ENCODE measurements at regions not wholly inside any gene's neighbourhood (a gene's known extent, or its start where the extent isn't known, plus 50 kb on each side); places are given as distances from the start of the nearest gene placed in this dataset.

GRCh38 chr3:11699083-11699427, 55.3 kb upstream of the VGLL4 start:
- TF ChIP-seq, protein P1, sequence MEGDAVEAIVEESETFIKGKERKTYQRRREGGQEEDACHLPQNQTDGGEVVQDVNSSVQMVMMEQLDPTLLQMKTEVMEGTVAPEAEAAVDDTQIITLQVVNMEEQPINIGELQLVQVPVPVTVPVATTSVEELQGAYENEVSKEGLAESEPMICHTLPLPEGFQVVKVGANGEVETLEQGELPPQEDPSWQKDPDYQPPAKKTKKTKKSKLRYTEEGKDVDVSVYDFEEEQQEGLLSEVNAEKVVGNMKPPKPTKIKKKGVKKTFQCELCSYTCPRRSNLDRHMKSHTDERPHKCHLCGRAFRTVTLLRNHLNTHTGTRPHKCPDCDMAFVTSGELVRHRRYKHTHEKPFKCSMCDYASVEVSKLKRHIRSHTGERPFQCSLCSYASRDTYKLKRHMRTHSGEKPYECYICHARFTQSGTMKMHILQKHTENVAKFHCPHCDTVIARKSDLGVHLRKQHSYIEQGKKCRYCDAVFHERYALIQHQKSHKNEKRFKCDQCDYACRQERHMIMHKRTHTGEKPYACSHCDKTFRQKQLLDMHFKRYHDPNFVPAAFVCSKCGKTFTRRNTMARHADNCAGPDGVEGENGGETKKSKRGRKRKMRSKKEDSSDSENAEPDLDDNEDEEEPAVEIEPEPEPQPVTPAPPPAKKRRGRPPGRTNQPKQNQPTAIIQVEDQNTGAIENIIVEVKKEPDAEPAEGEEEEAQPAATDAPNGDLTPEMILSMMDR (IDR thresholded peaks at IDR 0.05; ENCODE audit: unreplicated experiment), result no peak
- no peak for DNase-seq (ENCODE audit: low spot score, unreplicated experiment)
- Mint-ChIP-seq H3K4me3 (ENCODE audit: low read depth) (no peak overlapping the region), H3K9me3 (ENCODE audit: low read depth) (no peaks in the 10 kb centered on the region), H3K27ac (no peak overlapping the region), H3K36me3 (ENCODE audit: insufficient read depth) (peaks cover 4% of the 10 kb centered on the region), H3K4me1 (ENCODE audit: low read depth) (peaks cover 1% of the 10 kb centered on the region), H3K27me3 (no peaks in the 10 kb centered on the region)

DNA sequence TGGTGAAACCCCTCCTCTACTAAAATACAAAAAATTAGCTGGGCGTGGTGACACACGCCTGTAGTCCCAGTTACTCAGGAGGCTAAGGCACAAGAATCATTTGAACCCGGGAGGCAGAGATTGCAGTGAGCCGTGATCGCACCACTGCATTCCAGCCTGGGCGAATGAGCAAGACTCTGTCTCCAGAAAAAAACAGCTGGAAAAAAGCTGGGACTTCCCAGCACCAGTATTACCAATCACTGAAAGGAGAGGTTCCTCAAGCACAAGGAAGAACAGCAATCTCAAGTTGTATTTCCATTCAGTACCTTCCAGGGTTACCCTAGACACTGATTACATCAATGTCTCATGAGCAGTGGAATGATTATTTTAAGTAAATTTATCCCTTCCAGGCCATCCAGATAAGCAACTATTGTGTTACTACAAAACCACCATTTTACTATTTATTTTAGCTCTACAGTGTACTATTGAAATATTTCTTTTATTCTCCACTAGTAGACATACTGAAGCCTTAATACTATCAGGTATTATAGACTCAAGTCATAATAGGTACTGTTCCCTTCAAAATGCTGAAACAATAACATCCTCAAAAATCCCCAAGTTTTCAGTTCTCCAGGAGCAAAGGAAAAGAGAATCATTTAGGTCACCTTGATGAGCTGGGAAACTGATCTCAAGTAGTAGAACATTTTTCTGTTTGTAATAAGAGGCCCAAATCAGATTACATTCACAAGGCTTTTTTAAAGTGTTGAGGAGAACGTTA, 54.8 kb upstream of the VGLL4 start:
- no peak overlapping the region for H3K4me3 Mint-ChIP-seq (ENCODE audit: low read depth)
- no peak for DNase-seq (ENCODE audit: low spot score, unreplicated experiment)
- peaks cover 1% of the 10 kb centered on the region for H3K4me1 Mint-ChIP-seq (ENCODE audit: low read depth)
- TF ChIP-seq, protein P1 (IDR thresholded peaks at IDR 0.05; ENCODE audit: unreplicated experiment), result no peak
- no peaks in the 10 kb centered on the region for H3K27me3 Mint-ChIP-seq
- H3K27ac Mint-ChIP-seq, result no peak overlapping the region
- H3K9me3 Mint-ChIP-seq (ENCODE audit: low read depth), result no peaks in the 10 kb centered on the region
- peaks cover 7% of the 10 kb centered on the region for H3K36me3 Mint-ChIP-seq (ENCODE audit: insufficient read depth)

DNA sequence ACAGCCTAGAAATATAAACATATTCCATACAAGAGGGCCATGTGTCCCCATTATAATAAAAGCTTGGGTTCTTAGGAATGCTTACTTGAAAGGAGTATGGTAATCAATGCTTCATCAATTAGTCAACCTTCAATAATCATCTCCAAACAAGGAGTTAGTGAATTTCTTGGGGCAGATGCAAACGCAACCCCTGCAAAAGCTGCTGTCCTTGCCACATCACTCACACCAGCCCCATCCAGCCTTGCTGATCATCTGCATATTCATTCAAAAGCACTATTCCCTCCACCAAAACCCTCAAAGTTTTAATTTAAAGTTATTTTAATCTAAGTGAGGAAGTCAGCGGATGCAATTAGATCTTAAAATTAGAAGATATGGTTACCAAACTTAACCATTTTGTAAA, 54.0 kb upstream of the VGLL4 start:
- peaks cover 8% of the 10 kb centered on the region for H3K36me3 Mint-ChIP-seq (ENCODE audit: insufficient read depth)
- no peaks in the 10 kb centered on the region for H3K9me3 Mint-ChIP-seq (ENCODE audit: low read depth)
- TF ChIP-seq, protein P1 (IDR thresholded peaks at IDR 0.05; ENCODE audit: unreplicated experiment), result no peak
- H3K4me3 Mint-ChIP-seq (ENCODE audit: low read depth), result no peak overlapping the region
- H3K4me1 Mint-ChIP-seq (ENCODE audit: low read depth), result peaks cover 1% of the 10 kb centered on the region
- no peaks in the 10 kb centered on the region for H3K27me3 Mint-ChIP-seq
- no peak for DNase-seq (ENCODE audit: low spot score, unreplicated experiment)
- H3K27ac Mint-ChIP-seq, result no peak overlapping the region

DNA sequence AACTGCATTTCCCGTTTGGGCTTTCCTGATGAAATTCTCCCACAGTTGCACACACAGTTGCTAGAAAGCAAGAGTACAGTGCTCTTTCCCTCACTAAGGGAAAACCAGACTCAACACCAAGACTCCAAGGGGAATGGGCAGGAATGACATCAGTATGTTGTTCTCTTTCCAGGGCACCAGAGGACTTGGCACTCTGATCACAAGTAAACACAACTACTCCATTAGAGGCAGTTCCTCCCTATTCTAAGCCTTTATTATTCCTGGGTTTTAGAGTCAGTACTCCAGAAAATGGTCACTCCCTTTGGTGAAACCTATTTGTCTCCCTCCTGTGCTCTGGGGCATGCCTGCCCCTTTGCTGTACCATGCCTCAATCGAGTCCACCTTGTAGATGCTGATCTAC, 52.3 kb upstream of the VGLL4 start:
- Mint-ChIP-seq H3K27me3 (no peaks in the 10 kb centered on the region), H3K27ac (peak overlapping the region; percentile 39)
- TF ChIP-seq, protein P1 (IDR thresholded peaks at IDR 0.05; ENCODE audit: unreplicated experiment), result no peak

More for the DNA sequence above, 52.3 kb upstream of the VGLL4 start:
- peaks cover 10% of the 10 kb centered on the region for H3K36me3 Mint-ChIP-seq (ENCODE audit: insufficient read depth)
- DNase-seq (ENCODE audit: low spot score, unreplicated experiment), result no peak
- H3K9me3 Mint-ChIP-seq (ENCODE audit: low read depth), result no peaks in the 10 kb centered on the region
- no peak overlapping the region for H3K4me3 Mint-ChIP-seq (ENCODE audit: low read depth)
- peaks cover 6% of the 10 kb centered on the region for H3K4me1 Mint-ChIP-seq (ENCODE audit: low read depth)
